Suprapubic skin (tissue), 3 donors: ENCODE measurements at regions not wholly inside any gene's neighbourhood (a gene's known extent, or its start where the extent isn't known, plus 50 kb on each side); places are given as distances from the start of the nearest gene placed in this dataset.

Experiments used
- EP300 ChIP-seq: sonication (generic); formaldehyde crosslinking; IDR thresholded peaks from one replicate; pipeline ENCODE4 v1.6.1; 2017; ENCODE audit warnings: antibody characterized with exemption
- TF ChIP-seq, protein P1 (sequence below), 2 donors: fragments of 200-600 bp in 1 of 2; fragments of 450-650 bp in 1 of 2; sonication (generic) in 1 of 2; IDR thresholded peaks; one replicate each; pipeline ENCODE4 v1.5.1; 2016 to 2019; ENCODE audit warnings: antibody characterized with exemption in 2 of 2, mild to moderate bottlenecking in 1 of 2, moderate library complexity in 1 of 2

DNA sequence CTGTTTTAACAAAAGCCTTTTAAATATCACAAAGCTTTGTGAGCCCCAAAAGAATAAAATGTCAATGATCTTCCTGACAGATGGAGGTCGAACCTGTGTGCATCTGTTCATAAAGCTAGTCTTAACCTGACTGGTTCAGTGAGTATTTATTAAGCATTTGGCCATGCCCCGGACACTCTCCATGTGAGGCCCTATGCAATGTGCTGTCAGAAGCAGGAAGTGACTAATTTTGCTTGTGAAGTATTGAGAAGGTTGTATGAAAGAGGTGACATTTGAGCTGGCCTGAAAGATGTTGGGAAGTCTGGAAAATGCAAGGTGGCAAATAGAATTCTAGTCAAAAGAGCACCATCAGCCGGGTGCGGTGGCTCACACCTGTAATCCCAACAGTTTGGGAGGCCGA is 171.4 kb downstream of the MSL3 start:
- TF ChIP-seq, protein P1, sequence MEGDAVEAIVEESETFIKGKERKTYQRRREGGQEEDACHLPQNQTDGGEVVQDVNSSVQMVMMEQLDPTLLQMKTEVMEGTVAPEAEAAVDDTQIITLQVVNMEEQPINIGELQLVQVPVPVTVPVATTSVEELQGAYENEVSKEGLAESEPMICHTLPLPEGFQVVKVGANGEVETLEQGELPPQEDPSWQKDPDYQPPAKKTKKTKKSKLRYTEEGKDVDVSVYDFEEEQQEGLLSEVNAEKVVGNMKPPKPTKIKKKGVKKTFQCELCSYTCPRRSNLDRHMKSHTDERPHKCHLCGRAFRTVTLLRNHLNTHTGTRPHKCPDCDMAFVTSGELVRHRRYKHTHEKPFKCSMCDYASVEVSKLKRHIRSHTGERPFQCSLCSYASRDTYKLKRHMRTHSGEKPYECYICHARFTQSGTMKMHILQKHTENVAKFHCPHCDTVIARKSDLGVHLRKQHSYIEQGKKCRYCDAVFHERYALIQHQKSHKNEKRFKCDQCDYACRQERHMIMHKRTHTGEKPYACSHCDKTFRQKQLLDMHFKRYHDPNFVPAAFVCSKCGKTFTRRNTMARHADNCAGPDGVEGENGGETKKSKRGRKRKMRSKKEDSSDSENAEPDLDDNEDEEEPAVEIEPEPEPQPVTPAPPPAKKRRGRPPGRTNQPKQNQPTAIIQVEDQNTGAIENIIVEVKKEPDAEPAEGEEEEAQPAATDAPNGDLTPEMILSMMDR (IDR thresholded peaks at IDR 0.05): no peak
- TF ChIP-seq EP300: no peak
